ENCODE measurements at regions not wholly inside any gene's neighbourhood (a gene's known extent, or its start where the extent isn't known, plus 50 kb on each side); places are given as distances from the start of the nearest gene placed in this dataset.

GRCh38 chr7:86995052-86995725, 64.3 kb downstream of the ELAPOR2 start:
- ChIA-PET POLR2A (no interaction called here), RAD21 (ENCODE audit: low non-redundant PET in 1 of 2, low total read pairs in 2 of 2, uncharacterized antibody in 2 of 2, unreplicated experiment in 2 of 2) (no interaction called here), CTCF (no interaction called here)
- TF ChIP-seq SIN3A (IDR thresholded peaks at IDR 0.05; ENCODE audit: low read depth) (no peak), ATF3 (IDR thresholded peaks at IDR 0.05) (no peak), CEBPB (IDR thresholded peaks at IDR 0.05; ENCODE audit: low read depth) (peak; percentile 85), JUND (IDR thresholded peaks at IDR 0.05) (no peak), SP1 (IDR thresholded peaks at IDR 0.05; ENCODE audit: low read depth) (peak; percentile 20; the same call in 1 of the 2 replicates), FOSL1 (IDR thresholded peaks at IDR 0.05; ENCODE audit: low read depth) (no peak), EZH2 (IDR thresholded peaks at IDR 0.05) (no peak), REST (IDR thresholded peaks at IDR 0.05; ENCODE audit: low read depth) (no peak), RAD21 (IDR thresholded peaks at IDR 0.05; ENCODE audit: low read depth) (no peak), CTCF (IDR thresholded peaks at IDR 0.05 in 2 of 3, conservative IDR thresholded peaks at IDR 0.05 in 1 of 3; ENCODE audit: borderline replicate concordance in 1 of 3, insufficient read depth in 1 of 3, low read depth in 2 of 3, low read length in 2 of 3) (no peak), POLR2A (IDR thresholded peaks at IDR 0.05; ENCODE audit: borderline replicate concordance, extremely low read depth, insufficient read depth, insufficient read length) (no peak)
- ATAC-seq (no peak), DNase-seq (ENCODE audit: low read depth, low spot score) (no peak)
- no peaks in the 10 kb centered on the region for H3K9me3 ChIP-seq (ENCODE audit: control insufficient read depth in 1 of 2, insufficient read depth in 1 of 2, low read depth in 1 of 2, low read length in 2 of 2)
- no peak overlapping the region for H3K4me2 ChIP-seq (ENCODE audit: low read length)
- H4K20me1 ChIP-seq (ENCODE audit: insufficient read depth) = no peaks in the 10 kb centered on the region
- H2AFZ ChIP-seq (ENCODE audit: low read depth, low read length, poor library complexity, severe bottlenecking) = no peak overlapping the region
- no peaks in the 10 kb centered on the region for H3K9me2 ChIP-seq (ENCODE audit: insufficient read depth)
- H3K27ac ChIP-seq (ENCODE audit: low read depth, low read length) = no peak overlapping the region
- no TSS peak for BruUV-seq (replicated peaks)
- no peak overlapping the region for H3K9ac ChIP-seq (ENCODE audit: low read length)
- intact Hi-C loops (cut with micrococcal nuclease) = no loop called here
- H3K4me3 ChIP-seq (replicated peaks in 1 of 2; ENCODE audit: low read depth in 1 of 2, low read length in 2 of 2) = no peak overlapping the region
- H3K27me3 ChIP-seq (ENCODE audit: insufficient read depth, low read length) = no peaks in the 10 kb centered on the region
- no peaks in the 10 kb centered on the region for H3K36me3 ChIP-seq (ENCODE audit: control insufficient read depth in 1 of 2, insufficient read depth in 2 of 2, low read length in 2 of 2)
- H3K79me2 ChIP-seq (ENCODE audit: insufficient read depth, low read length) = peaks cover 24% of the 10 kb centered on the region
- H3K4me1 ChIP-seq (ENCODE audit: control insufficient read depth in 1 of 2, insufficient read depth in 2 of 2, low read length in 2 of 2) = no peaks in the 10 kb centered on the region

Data from HCT116 (cell line).